ENCODE measurements at regions not wholly inside any gene's neighbourhood (a gene's known extent, or its start where the extent isn't known, plus 50 kb on each side); places are given as distances from the start of the nearest gene placed in this dataset.

DNA sequence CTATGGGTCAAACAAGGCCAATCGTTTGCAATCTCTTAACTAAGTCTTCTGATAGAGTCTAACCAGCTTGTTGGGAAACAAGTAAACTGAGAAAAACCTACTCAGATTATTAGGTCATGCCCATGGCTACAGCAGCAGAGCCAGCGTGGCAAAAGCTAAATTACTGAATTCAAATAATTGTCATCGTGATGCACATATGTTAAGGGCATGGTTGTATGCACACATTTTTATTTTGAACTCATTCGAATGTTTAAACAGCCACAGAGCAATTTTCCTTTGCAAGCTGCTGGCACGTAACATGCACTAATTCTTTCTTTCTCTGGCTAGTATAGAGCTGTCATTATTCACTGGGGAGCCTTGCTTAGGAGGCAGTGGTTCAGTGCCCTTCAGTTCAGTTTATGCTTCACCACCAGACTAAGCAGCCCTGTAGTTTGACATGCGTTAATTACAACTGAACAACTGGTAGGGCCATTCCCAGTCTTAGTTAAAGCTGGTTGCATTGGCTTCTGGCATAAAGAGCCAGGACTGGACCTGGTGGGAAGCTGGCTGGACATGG lies 396.4 kb downstream of the METTL15 start:
- H3K27me3 ChIP-seq (ENCODE audit: insufficient read depth, poor library complexity, severe bottlenecking) = no peaks in the 10 kb centered on the region
- no peak for TF ChIP-seq GABPA (IDR thresholded peaks at IDR 0.05; ENCODE audit: low read depth)
- TF ChIP-seq, protein P1, sequence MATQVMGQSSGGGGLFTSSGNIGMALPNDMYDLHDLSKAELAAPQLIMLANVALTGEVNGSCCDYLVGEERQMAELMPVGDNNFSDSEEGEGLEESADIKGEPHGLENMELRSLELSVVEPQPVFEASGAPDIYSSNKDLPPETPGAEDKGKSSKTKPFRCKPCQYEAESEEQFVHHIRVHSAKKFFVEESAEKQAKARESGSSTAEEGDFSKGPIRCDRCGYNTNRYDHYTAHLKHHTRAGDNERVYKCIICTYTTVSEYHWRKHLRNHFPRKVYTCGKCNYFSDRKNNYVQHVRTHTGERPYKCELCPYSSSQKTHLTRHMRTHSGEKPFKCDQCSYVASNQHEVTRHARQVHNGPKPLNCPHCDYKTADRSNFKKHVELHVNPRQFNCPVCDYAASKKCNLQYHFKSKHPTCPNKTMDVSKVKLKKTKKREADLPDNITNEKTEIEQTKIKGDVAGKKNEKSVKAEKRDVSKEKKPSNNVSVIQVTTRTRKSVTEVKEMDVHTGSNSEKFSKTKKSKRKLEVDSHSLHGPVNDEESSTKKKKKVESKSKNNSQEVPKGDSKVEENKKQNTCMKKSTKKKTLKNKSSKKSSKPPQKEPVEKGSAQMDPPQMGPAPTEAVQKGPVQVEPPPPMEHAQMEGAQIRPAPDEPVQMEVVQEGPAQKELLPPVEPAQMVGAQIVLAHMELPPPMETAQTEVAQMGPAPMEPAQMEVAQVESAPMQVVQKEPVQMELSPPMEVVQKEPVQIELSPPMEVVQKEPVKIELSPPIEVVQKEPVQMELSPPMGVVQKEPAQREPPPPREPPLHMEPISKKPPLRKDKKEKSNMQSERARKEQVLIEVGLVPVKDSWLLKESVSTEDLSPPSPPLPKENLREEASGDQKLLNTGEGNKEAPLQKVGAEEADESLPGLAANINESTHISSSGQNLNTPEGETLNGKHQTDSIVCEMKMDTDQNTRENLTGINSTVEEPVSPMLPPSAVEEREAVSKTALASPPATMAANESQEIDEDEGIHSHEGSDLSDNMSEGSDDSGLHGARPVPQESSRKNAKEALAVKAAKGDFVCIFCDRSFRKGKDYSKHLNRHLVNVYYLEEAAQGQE (IDR thresholded peaks at IDR 0.05; ENCODE audit: insufficient replicate concordance, low read depth) = no peak
- TF ChIP-seq SPI1 (IDR thresholded peaks at IDR 0.05; ENCODE audit: borderline replicate concordance, low read depth) = no peak
- TF ChIP-seq, protein P2, sequence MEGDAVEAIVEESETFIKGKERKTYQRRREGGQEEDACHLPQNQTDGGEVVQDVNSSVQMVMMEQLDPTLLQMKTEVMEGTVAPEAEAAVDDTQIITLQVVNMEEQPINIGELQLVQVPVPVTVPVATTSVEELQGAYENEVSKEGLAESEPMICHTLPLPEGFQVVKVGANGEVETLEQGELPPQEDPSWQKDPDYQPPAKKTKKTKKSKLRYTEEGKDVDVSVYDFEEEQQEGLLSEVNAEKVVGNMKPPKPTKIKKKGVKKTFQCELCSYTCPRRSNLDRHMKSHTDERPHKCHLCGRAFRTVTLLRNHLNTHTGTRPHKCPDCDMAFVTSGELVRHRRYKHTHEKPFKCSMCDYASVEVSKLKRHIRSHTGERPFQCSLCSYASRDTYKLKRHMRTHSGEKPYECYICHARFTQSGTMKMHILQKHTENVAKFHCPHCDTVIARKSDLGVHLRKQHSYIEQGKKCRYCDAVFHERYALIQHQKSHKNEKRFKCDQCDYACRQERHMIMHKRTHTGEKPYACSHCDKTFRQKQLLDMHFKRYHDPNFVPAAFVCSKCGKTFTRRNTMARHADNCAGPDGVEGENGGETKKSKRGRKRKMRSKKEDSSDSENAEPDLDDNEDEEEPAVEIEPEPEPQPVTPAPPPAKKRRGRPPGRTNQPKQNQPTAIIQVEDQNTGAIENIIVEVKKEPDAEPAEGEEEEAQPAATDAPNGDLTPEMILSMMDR (IDR thresholded peaks at IDR 0.05; ENCODE audit: insufficient read depth, low read length) = no peak
- TF ChIP-seq POLR2AphosphoS5 (IDR thresholded peaks at IDR 0.05; ENCODE audit: low read depth) = no peak
- no peak overlapping the region for H3K4me3 ChIP-seq (replicated peaks; ENCODE audit: insufficient read depth, low read length)
- H3K27ac ChIP-seq (replicated peaks) = no peak overlapping the region
- DNase-seq (ENCODE audit: low read depth in 1 of 2, low spot score in 1 of 2) = no peak

DNA sequence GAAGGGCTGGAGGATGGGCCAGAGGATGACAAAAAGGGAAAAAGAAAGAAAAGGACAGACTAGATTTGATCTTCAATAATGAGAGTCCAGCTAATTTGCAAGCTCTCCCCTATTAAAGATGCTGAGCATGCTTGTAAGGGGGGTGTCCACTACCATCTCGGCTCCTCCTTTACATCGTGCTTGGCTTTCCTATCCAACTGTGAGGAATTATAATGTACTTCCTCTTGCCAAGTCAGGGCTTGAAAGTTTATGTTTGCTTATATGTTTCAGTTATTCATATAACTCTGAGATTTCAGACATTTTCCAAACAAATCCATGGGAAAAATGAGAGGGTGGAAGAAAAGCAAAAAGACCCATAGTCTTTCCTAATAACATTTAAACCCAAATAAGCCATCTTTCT lies 387.1 kb downstream of the METTL15 start:
- TF ChIP-seq, protein P2 (IDR thresholded peaks at IDR 0.05; ENCODE audit: insufficient read depth, low read length) = no peak
- TF ChIP-seq SPI1 (IDR thresholded peaks at IDR 0.05; ENCODE audit: borderline replicate concordance, low read depth) = no peak
- TF ChIP-seq, protein P1 (IDR thresholded peaks at IDR 0.05; ENCODE audit: insufficient replicate concordance, low read depth) = no peak
- no peak for TF ChIP-seq POLR2AphosphoS5 (IDR thresholded peaks at IDR 0.05; ENCODE audit: low read depth)
- TF ChIP-seq GABPA (IDR thresholded peaks at IDR 0.05; ENCODE audit: low read depth) = no peak
- no peak for DNase-seq (ENCODE audit: low read depth in 1 of 2, low spot score in 1 of 2)
- Histone ChIP-seq H3K27me3 (ENCODE audit: insufficient read depth, poor library complexity, severe bottlenecking) (no peaks in the 10 kb centered on the region), H3K27ac (replicated peaks) (no peak overlapping the region), H3K4me3 (replicated peaks; ENCODE audit: insufficient read depth, low read length) (no peak overlapping the region)

DNA sequence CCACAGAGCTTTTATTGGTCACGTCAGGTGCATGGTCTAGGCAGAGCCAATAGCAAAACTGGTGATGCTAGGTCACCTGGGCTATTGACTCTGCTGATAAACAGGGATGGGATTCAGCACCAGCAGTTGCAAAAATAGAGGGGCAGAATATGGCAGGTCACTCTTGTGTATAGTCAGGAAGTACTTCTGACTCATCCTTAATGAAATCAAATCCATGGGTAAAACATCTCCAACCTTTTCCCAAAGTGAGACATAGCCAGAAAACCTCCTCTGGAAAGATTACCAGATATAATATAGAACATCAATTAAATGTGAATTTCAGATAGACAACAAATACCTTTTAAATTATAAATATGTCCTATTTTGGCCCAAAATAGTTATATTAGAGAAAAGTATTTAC lies 383.2 kb downstream of the METTL15 start:
- Histone ChIP-seq H3K27me3 (ENCODE audit: insufficient read depth, poor library complexity, severe bottlenecking) (no peaks in the 10 kb centered on the region), H3K4me3 (replicated peaks; ENCODE audit: insufficient read depth, low read length) (no peak overlapping the region), H3K27ac (replicated peaks) (no peak overlapping the region)
- TF ChIP-seq, protein P1 (IDR thresholded peaks at IDR 0.05; ENCODE audit: insufficient replicate concordance, low read depth) = no peak
- TF ChIP-seq, protein P2 (IDR thresholded peaks at IDR 0.05; ENCODE audit: insufficient read depth, low read length) = no peak
- TF ChIP-seq SPI1 (IDR thresholded peaks at IDR 0.05; ENCODE audit: borderline replicate concordance, low read depth) (no peak), GABPA (IDR thresholded peaks at IDR 0.05; ENCODE audit: low read depth) (no peak), POLR2AphosphoS5 (IDR thresholded peaks at IDR 0.05; ENCODE audit: low read depth) (no peak)
- no peak for DNase-seq (ENCODE audit: low read depth in 1 of 2, low spot score in 1 of 2)

Data from HL-60 (cell line).